Fibroblast of lung (primary cell): ENCODE measurements at regions not wholly inside any gene's neighbourhood (a gene's known extent, or its start where the extent isn't known, plus 50 kb on each side); places are given as distances from the start of the nearest gene placed in this dataset.
A peak's percentile ranks its signal among the peaks of the same experiment; 100 is the strongest.

Experiments used
- DNase-seq, 2 donors: peaks; one replicate each; pipeline versions ENCODE4 v3.0.0 to v3.0.0-alpha.2; 2010; ENCODE audit warnings: low read depth in 2 of 2
- H2AFZ ChIP-seq: 2 replicates; pipeline ENCODE4 v1.5.1; 2012; ENCODE audit warnings: low read length, control low read depth, inconsistent platforms
- H3K27ac ChIP-seq: 2 replicates; pipeline ENCODE4 v1.5.1; 2011; ENCODE audit warnings: low read length, control low read depth; ENCODE audit not compliant: insufficient read depth
- H3K27me3 ChIP-seq: 2 replicates; pipeline ENCODE4 v1.5.1; 2011; ENCODE audit warnings: mild to moderate bottlenecking, low read length; ENCODE audit not compliant: control insufficient read depth, insufficient read depth
- H3K36me3 ChIP-seq: 2 replicates; pipeline ENCODE4 v1.5.1; 2011; ENCODE audit warnings: low read length; ENCODE audit not compliant: control insufficient read depth, insufficient read depth
- H3K4me1 ChIP-seq: 2 replicates; pipeline ENCODE4 v1.5.1; 2011; ENCODE audit warnings: low read length; ENCODE audit not compliant: control insufficient read depth, insufficient read depth; ENCODE audit errors: extremely low read depth
- H3K4me2 ChIP-seq: 2 replicates; pipeline ENCODE4 v1.5.1; 2011; ENCODE audit warnings: low read length, control low read depth; ENCODE audit not compliant: insufficient read depth; ENCODE audit errors: extremely low read depth
- H3K4me3 ChIP-seq, 4 experiments: fragments of 200-600 bp in 1 of 4; sonication (generic) in 1 of 4; replicated peaks in 1 of 4; 2 replicates each; pipeline ENCODE4 v1.5.1; 2011 to 2016; ENCODE audit warnings: low read length in 4 of 4, low read depth in 3 of 4, mild to moderate bottlenecking in 3 of 4, control low read depth in 2 of 4, inconsistent platforms in 1 of 4, mixed read lengths in 1 of 4; ENCODE audit not compliant: insufficient read depth in 1 of 4; ENCODE audit errors: control extremely low read depth in 1 of 4
- H3K79me2 ChIP-seq: 2 replicates; pipeline ENCODE4 v1.5.1; 2012; ENCODE audit warnings: mild to moderate bottlenecking, low read length, inconsistent platforms; ENCODE audit not compliant: control insufficient read depth, insufficient read depth
- H3K9ac ChIP-seq: 2 replicates; pipeline ENCODE4 v1.5.1; 2011; ENCODE audit warnings: mild to moderate bottlenecking, low read length, control low read depth; ENCODE audit not compliant: insufficient read depth
- H3K9me3 ChIP-seq: 2 replicates; pipeline ENCODE4 v1.5.1; 2012; ENCODE audit warnings: low read depth, low read length; ENCODE audit not compliant: control insufficient read depth, insufficient read depth
- H4K20me1 ChIP-seq: 2 replicates; pipeline ENCODE4 v1.5.1; 2011; ENCODE audit warnings: low read length; ENCODE audit not compliant: control insufficient read depth, insufficient read depth; ENCODE audit errors: extremely low read depth
- EZH2 ChIP-seq: IDR thresholded peaks from 2 replicates; pipeline ENCODE4 v1.5.1; 2012; ENCODE audit warnings: low read length, control low read depth, mild to moderate bottlenecking; ENCODE audit errors: missing control alignments
- TF ChIP-seq, protein P1 (sequence below), 2 donors: IDR thresholded peaks in 1 of 2; conservative IDR thresholded peaks in 1 of 2; 1 replicate in 1 of 2; 2 replicates in 1 of 2; pipeline ENCODE4 v1.5.1; 2011 to 2012; ENCODE audit warnings: low read length in 2 of 2, control low read depth in 1 of 2, inconsistent platforms in 1 of 2, low read depth in 1 of 2, mild to moderate bottlenecking in 1 of 2

DNA sequence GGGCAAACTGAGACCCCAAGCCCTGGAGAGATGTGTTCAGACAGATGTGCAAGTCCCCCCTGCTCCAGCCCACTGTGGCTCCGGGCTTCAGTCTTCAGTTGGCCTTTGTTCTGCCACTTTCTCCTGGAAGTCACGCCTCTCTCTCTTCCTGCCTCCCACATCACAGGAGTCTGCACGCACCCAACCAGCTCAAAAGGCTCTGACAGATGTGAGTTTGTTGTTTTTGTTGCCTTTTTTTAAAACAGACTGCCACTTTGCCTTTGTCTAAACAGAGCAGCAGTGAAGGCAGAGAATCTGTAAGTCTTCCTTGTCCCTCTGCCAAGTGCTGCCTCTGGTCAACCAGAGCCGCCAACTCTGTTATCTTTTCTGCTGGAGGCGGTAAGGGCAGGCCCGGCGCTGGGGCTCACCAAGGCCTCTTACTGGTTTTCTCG is 149.7 kb downstream of the TFAP2C start:
- H2AFZ ChIP-seq = no peak overlapping the region
- no peak overlapping the region for H3K9ac ChIP-seq
- no peaks in the 10 kb centered on the region for H4K20me1 ChIP-seq
- H3K79me2 ChIP-seq = no peaks in the 10 kb centered on the region
- no peak overlapping the region for H3K4me3 ChIP-seq
- H3K27ac ChIP-seq = no peak overlapping the region
- DNase-seq = peak; percentile 52 to 55
- no peaks in the 10 kb centered on the region for H3K9me3 ChIP-seq
- H3K4me2 ChIP-seq = no peak overlapping the region
- TF ChIP-seq, protein P1, sequence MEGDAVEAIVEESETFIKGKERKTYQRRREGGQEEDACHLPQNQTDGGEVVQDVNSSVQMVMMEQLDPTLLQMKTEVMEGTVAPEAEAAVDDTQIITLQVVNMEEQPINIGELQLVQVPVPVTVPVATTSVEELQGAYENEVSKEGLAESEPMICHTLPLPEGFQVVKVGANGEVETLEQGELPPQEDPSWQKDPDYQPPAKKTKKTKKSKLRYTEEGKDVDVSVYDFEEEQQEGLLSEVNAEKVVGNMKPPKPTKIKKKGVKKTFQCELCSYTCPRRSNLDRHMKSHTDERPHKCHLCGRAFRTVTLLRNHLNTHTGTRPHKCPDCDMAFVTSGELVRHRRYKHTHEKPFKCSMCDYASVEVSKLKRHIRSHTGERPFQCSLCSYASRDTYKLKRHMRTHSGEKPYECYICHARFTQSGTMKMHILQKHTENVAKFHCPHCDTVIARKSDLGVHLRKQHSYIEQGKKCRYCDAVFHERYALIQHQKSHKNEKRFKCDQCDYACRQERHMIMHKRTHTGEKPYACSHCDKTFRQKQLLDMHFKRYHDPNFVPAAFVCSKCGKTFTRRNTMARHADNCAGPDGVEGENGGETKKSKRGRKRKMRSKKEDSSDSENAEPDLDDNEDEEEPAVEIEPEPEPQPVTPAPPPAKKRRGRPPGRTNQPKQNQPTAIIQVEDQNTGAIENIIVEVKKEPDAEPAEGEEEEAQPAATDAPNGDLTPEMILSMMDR (conservative IDR thresholded peaks at IDR 0.05 in 1 of 2, IDR thresholded peaks at IDR 0.05 in 1 of 2; ENCODE audit: low read depth in 1 of 2, low read length in 2 of 2) = no peak
- no peak for TF ChIP-seq EZH2
- H3K27me3 ChIP-seq = no peaks in the 10 kb centered on the region
- H3K4me1 ChIP-seq = peaks cover 5% of the 10 kb centered on the region
- no peaks in the 10 kb centered on the region for H3K36me3 ChIP-seq

DNA sequence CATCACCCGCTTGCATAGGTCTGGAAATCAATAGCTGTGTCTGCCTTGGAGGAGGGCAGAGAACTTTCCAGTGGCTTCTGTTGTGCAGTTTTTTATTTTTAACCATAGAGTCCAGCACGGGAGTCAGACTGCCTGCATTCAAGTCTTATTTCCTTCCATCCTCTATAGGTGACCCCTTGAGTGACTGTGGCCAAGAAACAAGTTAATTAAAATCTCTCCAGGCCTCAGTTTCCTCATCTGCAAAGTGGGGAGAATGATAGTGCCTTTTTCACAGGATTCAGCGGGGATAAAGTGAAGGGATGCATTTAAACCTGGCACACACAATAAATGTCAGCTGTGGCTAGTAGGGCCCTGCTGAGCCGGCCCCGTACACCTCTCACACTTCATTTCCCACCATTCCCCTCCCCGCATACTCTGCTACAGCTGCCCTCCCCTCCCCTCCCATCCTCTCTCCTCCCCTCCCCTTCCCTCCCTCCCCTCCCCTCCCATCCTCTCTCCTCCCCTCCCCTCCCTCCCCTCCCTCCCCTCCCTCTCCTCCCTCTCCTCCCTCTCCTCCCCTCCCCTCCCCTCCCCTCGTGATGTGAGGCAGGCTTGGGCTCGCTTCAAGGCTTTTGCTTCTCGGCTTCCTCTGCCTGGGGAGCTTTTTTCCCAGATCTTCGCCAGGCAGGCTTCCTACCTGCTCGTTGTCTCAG is 150.5 kb downstream of the TFAP2C start:
- Histone ChIP-seq H3K79me2 (no peaks in the 10 kb centered on the region), H3K9ac (no peak overlapping the region), H3K4me1 (peaks cover 5% of the 10 kb centered on the region), H3K27me3 (no peaks in the 10 kb centered on the region), H3K9me3 (no peaks in the 10 kb centered on the region), H3K4me3 (no peak overlapping the region), H3K4me2 (no peak overlapping the region), H3K36me3 (no peaks in the 10 kb centered on the region), H2AFZ (no peak overlapping the region), H4K20me1 (no peaks in the 10 kb centered on the region), H3K27ac (no peak overlapping the region)
- DNase-seq = no peak
- TF ChIP-seq, protein P1 (conservative IDR thresholded peaks at IDR 0.05 in 1 of 2, IDR thresholded peaks at IDR 0.05 in 1 of 2; ENCODE audit: low read depth in 1 of 2, low read length in 2 of 2) = no peak
- TF ChIP-seq EZH2 = no peak

DNA sequence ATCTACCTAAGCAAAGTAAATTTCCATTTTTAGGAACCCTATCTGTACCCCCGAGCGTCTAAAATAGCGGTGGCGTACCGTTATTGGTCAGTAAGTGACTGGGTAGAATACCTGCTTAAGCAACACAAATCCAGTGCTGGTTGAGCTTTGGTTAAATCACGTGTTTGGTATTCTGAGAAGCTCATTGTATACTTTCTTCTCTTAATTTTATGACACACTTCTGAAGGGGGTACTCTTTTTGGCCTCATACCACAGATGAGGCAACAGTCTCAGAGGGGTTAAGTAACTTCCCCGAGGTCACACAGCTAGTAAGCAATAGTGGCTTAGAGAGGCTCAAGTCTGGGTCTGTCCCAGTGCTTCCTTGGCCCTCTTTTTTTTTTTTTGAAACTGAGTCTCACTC is 151.2 kb downstream of the TFAP2C start:
- H3K4me3 ChIP-seq = no peak overlapping the region
- no peak overlapping the region for H3K9ac ChIP-seq
- H4K20me1 ChIP-seq = no peaks in the 10 kb centered on the region
- peak in 1 of 2 donors; percentile 23 for DNase-seq
- H3K4me1 ChIP-seq = peaks cover 5% of the 10 kb centered on the region
- H3K36me3 ChIP-seq = no peaks in the 10 kb centered on the region
- H3K27ac ChIP-seq = no peak overlapping the region
- no peak overlapping the region for H3K4me2 ChIP-seq
- H2AFZ ChIP-seq = no peak overlapping the region
- no peaks in the 10 kb centered on the region for H3K79me2 ChIP-seq
- no peak for TF ChIP-seq EZH2
- TF ChIP-seq, protein P1 (conservative IDR thresholded peaks at IDR 0.05 in 1 of 2, IDR thresholded peaks at IDR 0.05 in 1 of 2; ENCODE audit: low read depth in 1 of 2, low read length in 2 of 2) = no peak
- no peaks in the 10 kb centered on the region for H3K27me3 ChIP-seq
- no peaks in the 10 kb centered on the region for H3K9me3 ChIP-seq
